Ecto neural progenitor cell (in vitro differentiated cells): ENCODE measurements at regions not wholly inside any gene's neighbourhood (a gene's known extent, or its start where the extent isn't known, plus 50 kb on each side); places are given as distances from the start of the nearest gene placed in this dataset.

Experiments used
- DNase-seq: peaks from one replicate; pipeline ENCODE4 v3.0.0-alpha.2; 2018; ENCODE audit warnings: low spot score

- DNase-seq = no peak
Observed at GRCh38 chr11:81022057-81022456, 1581.2 kb upstream of the TENM4 start.

- no peak for DNase-seq
Observed at GRCh38 chr11:81010631-81011030, 1569.8 kb upstream of the TENM4 start.

GRCh38 chr11:81007046-81007445 is 1566.2 kb upstream of the TENM4 start:
- DNase-seq = no peak

- DNase-seq = no peak
Observed at GRCh38 chr11:81005595-81005994, 1564.8 kb upstream of the TENM4 start.

- DNase-seq = no peak
Observed at GRCh38 chr11:81004576-81004975, 1563.7 kb upstream of the TENM4 start.

- DNase-seq = no peak
Observed at GRCh38 chr11:81002374-81002773, 1561.5 kb upstream of the TENM4 start.

- DNase-seq = no peak
Observed at GRCh38 chr11:81000735-81001134, 1559.9 kb upstream of the TENM4 start.

- DNase-seq = no peak
Observed at GRCh38 chr11:81000334-81000733, 1559.5 kb upstream of the TENM4 start.

- DNase-seq = no peak
Observed at GRCh38 chr11:80995523-80995922, 1554.7 kb upstream of the TENM4 start.

- no peak for DNase-seq
Observed at GRCh38 chr11:80993536-80993935, 1552.7 kb upstream of the TENM4 start.

- DNase-seq = no peak
Observed at GRCh38 chr11:80990885-80991284, 1550.1 kb upstream of the TENM4 start.

GRCh38 chr11:80987171-80987570 is 1546.3 kb upstream of the TENM4 start:
- DNase-seq = no peak

GRCh38 chr11:80986421-80987074 is 1545.7 kb upstream of the TENM4 start:
- no peak for DNase-seq

GRCh38 chr11:80980227-80980626 is 1539.4 kb upstream of the TENM4 start:
- DNase-seq = no peak

GRCh38 chr11:80973786-80974185 is 1533.0 kb upstream of the TENM4 start:
- DNase-seq = no peak

GRCh38 chr11:80970037-80970436 is 1529.2 kb upstream of the TENM4 start:
- DNase-seq = no peak

- DNase-seq = no peak
Observed at GRCh38 chr11:80967649-80968048, 1526.8 kb upstream of the TENM4 start.

- DNase-seq = no peak
Observed at GRCh38 chr11:80960381-80961029, 1519.7 kb upstream of the TENM4 start.

GRCh38 chr11:80959751-80960150 is 1518.9 kb upstream of the TENM4 start:
- DNase-seq = no peak

- DNase-seq = no peak
Observed at GRCh38 chr11:80958987-80959386, 1518.2 kb upstream of the TENM4 start.

GRCh38 chr11:80958361-80958760 is 1517.5 kb upstream of the TENM4 start:
- DNase-seq = no peak

- no peak for DNase-seq
Observed at GRCh38 chr11:80955588-80955987, 1514.8 kb upstream of the TENM4 start.

GRCh38 chr11:80948781-80949180 is 1508.0 kb upstream of the TENM4 start:
- DNase-seq = no peak

GRCh38 chr11:80944758-80945157 is 1503.9 kb upstream of the TENM4 start:
- DNase-seq = no peak
